Body of pancreas (tissue), 4 donors: ENCODE measurements at regions not wholly inside any gene's neighbourhood (a gene's known extent, or its start where the extent isn't known, plus 50 kb on each side); places are given as distances from the start of the nearest gene placed in this dataset.

Experiments used
- ATAC-seq: fragments of 150-250 bp; one replicate; pipeline ENCODE4 v1.9.1; 2016
- DNase-seq, 4 donors: peaks; one replicate each; pipeline ENCODE4 v3.0.0-alpha.2; 2019
- H3K27ac ChIP-seq, 4 donors: fragments of 200-600 bp; sonication (generic); 1 replicate in 3 of 4; 2 replicates in 1 of 4; pipeline versions ENCODE4 v1.5.1 to v1.6.1; 2016 to 2019; ENCODE audit warnings: mild to moderate bottlenecking in 1 of 4, mixed read lengths in 1 of 4, moderate library complexity in 1 of 4
- H3K27me3 ChIP-seq, 2 donors: fragments of 200-600 bp; sonication (generic); one replicate each; pipeline ENCODE4 v1.6.0; 2016; ENCODE audit warnings: mild to moderate bottlenecking in 1 of 2
- H3K36me3 ChIP-seq, 2 donors: fragments of 200-600 bp; sonication (generic); replicated peaks in 1 of 2; 2 replicates each; pipeline ENCODE4 v1.5.1; 2016; ENCODE audit warnings: low read depth in 2 of 2; ENCODE audit not compliant: insufficient read depth in 1 of 2
- H3K4me1 ChIP-seq: fragments of 200-600 bp; sonication (generic); one replicate; pipeline ENCODE4 v1.6.0; 2016
- H3K4me3 ChIP-seq, 2 donors: fragments of 200-600 bp; sonication (generic); 1 replicate in 1 of 2; 2 replicates in 1 of 2; pipeline ENCODE4 v1.5.1; 2016 to 2019
- H3K9me3 ChIP-seq, 3 donors: fragments of 200-600 bp; sonication (generic); 1 replicate in 2 of 3; 2 replicates in 1 of 3; pipeline ENCODE4 v1.5.1; 2016
- CTCF ChIP-seq, 7 experiments: fragments of 450-650 bp in 4 of 7; fragments of 200-600 bp in 3 of 7; sonication (generic) in 3 of 7; IDR thresholded peaks; one replicate each; pipeline ENCODE4 v1.5.1; 2016 to 2019; ENCODE audit warnings: antibody characterized with exemption in 7 of 7
- POLR2A ChIP-seq, 3 donors: fragments of 450-650 bp; IDR thresholded peaks; one replicate each; pipeline ENCODE4 v1.6.1; 2016; ENCODE audit warnings: antibody characterized with exemption in 3 of 3, mild to moderate bottlenecking in 2 of 3
- WGBS, 2 donors: methylation state at CpG; one replicate each; pipeline ENCODE4 v1.1.5; 2017; 5-methylcytosine and 5-hydroxymethylcytosine counted together
- intact Hi-C: fragments of 100-400 bp; cut with DNase I; formaldehyde crosslinking; loops from one replicate; pipeline ENCODE4 v1.15.1; 2023

GRCh38 chr12:18907728-18908127 lies 169.8 kb downstream of the CAPZA3 start:
- no peak overlapping the region for H3K27ac ChIP-seq
- WGBS, 2 donors, result 75 to 86% methylated on average over 7 of the region's 7 CpGs
- no peaks in the 10 kb centered on the region for H3K36me3 ChIP-seq
- no peak for ATAC-seq
- H3K4me1 ChIP-seq, result peaks cover 6% of the 10 kb centered on the region
- TF ChIP-seq CTCF (IDR thresholded peaks at IDR 0.05) (no peak), POLR2A (IDR thresholded peaks at IDR 0.05) (no peak)
- intact Hi-C loops, result no loop called here
- H3K9me3 ChIP-seq, result no peaks in the 10 kb centered on the region
- H3K27me3 ChIP-seq, result no peaks in the 10 kb centered on the region
- DNase-seq, result no peak
- no peak overlapping the region for H3K4me3 ChIP-seq

- intact Hi-C loops, result no loop called here
- Histone ChIP-seq H3K27me3 (no peaks in the 10 kb centered on the region), H3K4me1 (peaks cover 6% of the 10 kb centered on the region), H3K9me3 (no peaks in the 10 kb centered on the region), H3K4me3 (no peak overlapping the region), H3K27ac (no peak overlapping the region), H3K36me3 (no peaks in the 10 kb centered on the region)
- 63 to 76% methylated on average over 4 of the region's 4 CpGs for WGBS, 2 donors
- no peak for ATAC-seq
- DNase-seq, result no peak
- TF ChIP-seq CTCF (IDR thresholded peaks at IDR 0.05), result no peak
- no peak for TF ChIP-seq POLR2A (IDR thresholded peaks at IDR 0.05)
These were observed 170.3 kb downstream of the CAPZA3 start for GRCh38 chr12:18908191-18908590.

GRCh38 chr12:18919871-18920511 lies 182.1 kb downstream of the CAPZA3 start:
- Histone ChIP-seq H3K4me1 (no peaks in the 10 kb centered on the region), H3K27ac (no peak overlapping the region), H3K36me3 (no peaks in the 10 kb centered on the region), H3K27me3 (peaks cover 0 to 3% of the 10 kb centered on the region in 2 donors), H3K4me3 (no peak overlapping the region), H3K9me3 (no peaks in the 10 kb centered on the region)
- WGBS, 2 donors, result 76 to 80% methylated on average over 1 of the region's 1 CpG
- TF ChIP-seq CTCF (IDR thresholded peaks at IDR 0.05) (no peak), POLR2A (IDR thresholded peaks at IDR 0.05) (no peak)
- ATAC-seq (no peak), DNase-seq (no peak)
- intact Hi-C loops, result no loop called here

- no peaks in the 10 kb centered on the region for H3K9me3 ChIP-seq
- TF ChIP-seq POLR2A (IDR thresholded peaks at IDR 0.05) (no peak), CTCF (IDR thresholded peaks at IDR 0.05) (no peak)
- intact Hi-C loops, result no loop called here
- WGBS, 2 donors, result 77 to 78% methylated on average over 4 of the region's 4 CpGs
- no peak for ATAC-seq
- no peaks in the 10 kb centered on the region for H3K4me1 ChIP-seq
- no peak overlapping the region for H3K4me3 ChIP-seq
- H3K27me3 ChIP-seq, result peaks cover 0 to 3% of the 10 kb centered on the region in 2 donors
- no peaks in the 10 kb centered on the region for H3K36me3 ChIP-seq
- no peak overlapping the region for H3K27ac ChIP-seq
- no peak for DNase-seq
These were observed 184.9 kb downstream of the CAPZA3 start for GRCh38 chr12:18922851-18923250.

- Histone ChIP-seq H3K4me1 (no peaks in the 10 kb centered on the region), H3K27me3 (peaks cover 0 to 3% of the 10 kb centered on the region in 2 donors), H3K9me3 (no peaks in the 10 kb centered on the region), H3K27ac (no peak overlapping the region), H3K4me3 (no peak overlapping the region), H3K36me3 (no peaks in the 10 kb centered on the region)
- 61% methylated on average over 3 of the region's 3 CpGs for WGBS, 2 donors
- intact Hi-C loops, result no loop called here
- ATAC-seq (no peak), DNase-seq (no peak)
- TF ChIP-seq POLR2A (IDR thresholded peaks at IDR 0.05) (no peak), CTCF (IDR thresholded peaks at IDR 0.05) (no peak)
These were observed 185.8 kb downstream of the CAPZA3 start for GRCh38 chr12:18923721-18924120.
